ENCODE measurements at regions not wholly inside any gene's neighbourhood (a gene's known extent, or its start where the extent isn't known, plus 50 kb on each side); places are given as distances from the start of the nearest gene placed in this dataset.

GRCh38 chr2:78749638-78750037 is 275.9 kb upstream of the REG3G start:
- TF ChIP-seq ZNF148 (tag by site-specific recombination; IDR thresholded peaks at IDR 0.05; ENCODE audit: borderline replicate concordance) (no peak), ZNF354C (tag by site-specific recombination; IDR thresholded peaks at IDR 0.05; ENCODE audit: borderline replicate concordance, low read depth) (no peak), CTCF (tag by site-specific recombination; IDR thresholded peaks at IDR 0.05) (no peak), ZNF157 (tag by site-specific recombination; IDR thresholded peaks at IDR 0.05) (no peak), ZNF140 (tag by site-specific recombination; IDR thresholded peaks at IDR 0.05) (no peak)

Measured in HEK293 (cell line).